Lung (tissue), 11 donors: ENCODE measurements at regions not wholly inside any gene's neighbourhood (a gene's known extent, or its start where the extent isn't known, plus 50 kb on each side); places are given as distances from the start of the nearest gene placed in this dataset.

Source experiments
- ATAC-seq: fragments of 200-7000 bp; cut with Tn5 transposase; one replicate; pipeline ENCODE4 v1.9.1; 2020; ENCODE audit warnings: moderate number of reproducible peaks; ENCODE audit not compliant: insufficient read depth, low FRiP score
- DNase-seq, 3 donors: peaks; one replicate each; pipeline ENCODE4 v3.0.0-alpha.2; 2013 to 2017
- H3K27ac ChIP-seq, 2 donors: one replicate each; pipeline ENCODE4 v1.5.1; 2013; ENCODE audit warnings: mild to moderate bottlenecking in 2 of 2, moderate library complexity in 2 of 2, control low read depth in 1 of 2, inconsistent platforms in 1 of 2, low read depth in 1 of 2, low read length in 1 of 2
- H3K27me3 ChIP-seq, 3 donors: one replicate each; pipeline ENCODE4 v1.5.1; 2013; ENCODE audit warnings: low read length in 2 of 3; ENCODE audit not compliant: control insufficient read depth in 3 of 3, insufficient read depth in 3 of 3
- H3K36me3 ChIP-seq, 4 donors: one replicate each; pipeline ENCODE4 v1.5.1; 2013; ENCODE audit warnings: low read length in 4 of 4, mild to moderate bottlenecking in 1 of 4, moderate library complexity in 1 of 4; ENCODE audit not compliant: control insufficient read depth in 4 of 4, insufficient read depth in 4 of 4
- H3K4me1 ChIP-seq, 5 donors: one replicate each; pipeline ENCODE4 v1.5.1; 2013; ENCODE audit warnings: low read length in 5 of 5, mild to moderate bottlenecking in 2 of 5, moderate library complexity in 1 of 5; ENCODE audit not compliant: control insufficient read depth in 5 of 5, insufficient read depth in 5 of 5
- H3K4me3 ChIP-seq: one replicate; pipeline ENCODE4 v1.5.1; 2013; ENCODE audit warnings: mild to moderate bottlenecking, control low read depth, moderate library complexity
- H3K9ac ChIP-seq, 2 donors: one replicate each; pipeline ENCODE4 v1.5.1; 2013; ENCODE audit warnings: low read length in 2 of 2, control low read depth in 1 of 2; ENCODE audit not compliant: insufficient read depth in 1 of 2
- H3K9me3 ChIP-seq, 4 donors: one replicate each; pipeline ENCODE4 v1.5.1; 2013; ENCODE audit warnings: low read length in 3 of 4, mild to moderate bottlenecking in 1 of 4, moderate library complexity in 1 of 4; ENCODE audit not compliant: control insufficient read depth in 4 of 4, insufficient read depth in 3 of 4
- WGBS, 2 donors: extraction: QIAGEN DNeasy Blood & Tissue Kit; methylation state at CpG; one replicate each; pipeline ENCODE4 v1.1.7; 2013; 5-methylcytosine and 5-hydroxymethylcytosine counted together
- TF ChIP-seq, protein P1 (sequence below): IDR thresholded peaks from 2 replicates; pipeline ENCODE4 v1.5.1; 2012; ENCODE audit warnings: mild to moderate bottlenecking; ENCODE audit errors: control extremely low read depth, extremely low read depth
- donor health status: control.
- donor health status: control.
- donor health status: Bipolar disorder and iron deficiency.
- donor health status: healthy.
- donor health status: DM: yes; HTN: yes; CAD: no.

DNA sequence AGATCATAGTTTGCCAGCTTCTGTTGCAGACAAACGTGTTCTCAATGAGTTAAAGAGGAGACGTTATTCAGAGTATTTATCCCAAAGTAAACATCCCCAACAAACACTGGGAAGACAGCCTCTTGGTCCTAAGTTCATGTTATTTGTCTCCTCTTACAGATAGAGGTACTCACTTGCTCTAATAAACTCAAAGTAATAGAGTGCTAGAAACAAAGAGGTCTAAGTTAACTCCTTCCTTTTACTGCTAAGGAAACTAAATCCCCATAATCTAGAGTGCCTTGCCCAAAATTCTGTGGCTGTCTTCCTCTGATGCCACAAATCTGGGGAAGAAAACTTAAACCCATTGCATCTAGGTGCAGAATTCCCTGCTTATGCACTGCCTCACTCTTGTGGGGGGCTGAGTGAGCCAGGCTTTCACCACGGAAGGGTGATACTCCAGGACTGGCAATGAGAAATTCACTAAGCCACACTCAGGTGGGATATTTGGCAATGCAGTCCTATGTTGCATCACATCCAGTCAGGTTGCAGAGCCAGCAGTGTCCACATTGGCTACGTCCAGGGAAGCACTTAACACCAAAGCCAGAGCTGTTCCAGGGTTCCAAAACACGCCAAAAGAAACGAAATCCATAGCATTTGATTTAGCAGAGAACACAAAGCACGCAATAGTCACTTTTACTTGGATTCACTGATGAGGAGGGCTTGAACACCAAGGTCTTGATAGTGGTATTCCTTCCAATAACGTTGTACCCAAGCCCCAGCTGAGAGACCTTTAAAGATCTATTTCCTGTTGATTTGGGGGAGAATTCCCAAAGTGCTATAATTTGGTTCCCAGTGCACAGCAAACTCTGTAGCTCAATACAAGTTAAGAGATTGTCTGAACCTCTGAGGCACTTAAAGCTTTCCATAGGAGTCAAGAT is 81.0 kb upstream of the FOXQ1 start:
- Histone ChIP-seq H3K9ac (no peak overlapping the region), H3K36me3 (no peaks in the 10 kb centered on the region), H3K27ac (no peak overlapping the region), H3K4me1 (peaks cover 0 to 11% (median 0%) of the 10 kb centered on the region in 5 donors), H3K4me3 (no peak overlapping the region), H3K9me3 (no peaks in the 10 kb centered on the region), H3K27me3 (no peaks in the 10 kb centered on the region)
- WGBS, 2 donors = 60 to 73% methylated on average over 8 of the region's 8 CpGs
- TF ChIP-seq, protein P1, sequence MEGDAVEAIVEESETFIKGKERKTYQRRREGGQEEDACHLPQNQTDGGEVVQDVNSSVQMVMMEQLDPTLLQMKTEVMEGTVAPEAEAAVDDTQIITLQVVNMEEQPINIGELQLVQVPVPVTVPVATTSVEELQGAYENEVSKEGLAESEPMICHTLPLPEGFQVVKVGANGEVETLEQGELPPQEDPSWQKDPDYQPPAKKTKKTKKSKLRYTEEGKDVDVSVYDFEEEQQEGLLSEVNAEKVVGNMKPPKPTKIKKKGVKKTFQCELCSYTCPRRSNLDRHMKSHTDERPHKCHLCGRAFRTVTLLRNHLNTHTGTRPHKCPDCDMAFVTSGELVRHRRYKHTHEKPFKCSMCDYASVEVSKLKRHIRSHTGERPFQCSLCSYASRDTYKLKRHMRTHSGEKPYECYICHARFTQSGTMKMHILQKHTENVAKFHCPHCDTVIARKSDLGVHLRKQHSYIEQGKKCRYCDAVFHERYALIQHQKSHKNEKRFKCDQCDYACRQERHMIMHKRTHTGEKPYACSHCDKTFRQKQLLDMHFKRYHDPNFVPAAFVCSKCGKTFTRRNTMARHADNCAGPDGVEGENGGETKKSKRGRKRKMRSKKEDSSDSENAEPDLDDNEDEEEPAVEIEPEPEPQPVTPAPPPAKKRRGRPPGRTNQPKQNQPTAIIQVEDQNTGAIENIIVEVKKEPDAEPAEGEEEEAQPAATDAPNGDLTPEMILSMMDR = no peak
- ATAC-seq (no peak), DNase-seq (peak in 2 of 3 donors; percentile 32 to 45)

GRCh38 chr6:1230281-1230680 is 81.6 kb upstream of the FOXQ1 start:
- H3K27me3 ChIP-seq = no peaks in the 10 kb centered on the region
- no peaks in the 10 kb centered on the region for H3K9me3 ChIP-seq
- H3K9ac ChIP-seq = no peak overlapping the region
- 81% methylated on average over 6 of the region's 6 CpGs for WGBS, 2 donors
- H3K4me1 ChIP-seq = peaks cover 0 to 12% (median 0%) of the 10 kb centered on the region in 5 donors
- TF ChIP-seq, protein P1 = no peak
- DNase-seq = no peak
- no peak overlapping the region for H3K27ac ChIP-seq
- no peaks in the 10 kb centered on the region for H3K36me3 ChIP-seq
- H3K4me3 ChIP-seq = no peak overlapping the region
- ATAC-seq = no peak

GRCh38 chr6:1229808-1230207 is 82.1 kb upstream of the FOXQ1 start:
- TF ChIP-seq, protein P1 = no peak
- 90 to 91% methylated on average over 9 of the region's 9 CpGs for WGBS, 2 donors
- Histone ChIP-seq H3K27me3 (no peaks in the 10 kb centered on the region), H3K27ac (no peak overlapping the region), H3K9ac (no peak overlapping the region), H3K36me3 (no peaks in the 10 kb centered on the region), H3K9me3 (no peaks in the 10 kb centered on the region), H3K4me1 (peaks cover 0 to 12% (median 0%) of the 10 kb centered on the region in 5 donors), H3K4me3 (no peak overlapping the region)
- ATAC-seq = no peak
- no peak for DNase-seq
